Activated T-cell treated with anti-CD3 and anti-CD28 coated beads, Interleukin-2, amount 50 U/mL, for 72 hours (primary cell): ENCODE measurements at regions not wholly inside any gene's neighbourhood (a gene's known extent, or its start where the extent isn't known, plus 50 kb on each side); places are given as distances from the start of the nearest gene placed in this dataset.

Experiments used
- ATAC-seq, 2 donors: fragments of 150-1000 bp; cut with Tn5 transposase; replicated peaks in 1 of 2; 2 replicates each; pipeline ENCODE4 v1.10.0; 2021; ENCODE audit warnings: moderate library complexity in 2 of 2, mild to moderate bottlenecking in 1 of 2
- DNase-seq, 2 donors: peaks; one replicate each; pipeline ENCODE4 v3.0.0; 2021 to 2022; ENCODE audit warnings: mixed read lengths in 1 of 2
- H3K27ac Mint-ChIP-seq: one replicate; pipeline ENCODE4 v1.8.0; 2022; ENCODE audit warnings: mild to moderate bottlenecking, moderate library complexity, mixed read lengths
- H3K27me3 Mint-ChIP-seq: one replicate; pipeline ENCODE4 v1.8.0; 2022; ENCODE audit warnings: low read depth, mixed read lengths
- H3K36me3 Mint-ChIP-seq, 2 donors: one replicate each; pipeline ENCODE4 v1.8.0; 2022; ENCODE audit warnings: mixed read lengths in 2 of 2, mild to moderate bottlenecking in 1 of 2; ENCODE audit not compliant: insufficient read depth in 2 of 2
- H3K4me1 Mint-ChIP-seq: one replicate; pipeline ENCODE4 v1.8.0; 2022; ENCODE audit warnings: low read depth, mixed read lengths
- H3K4me3 Mint-ChIP-seq, 2 donors: one replicate each; pipeline ENCODE4 v1.8.0; 2022; ENCODE audit warnings: mild to moderate bottlenecking in 2 of 2, mixed read lengths in 2 of 2, moderate library complexity in 2 of 2
- H3K9me3 Mint-ChIP-seq, 2 donors: one replicate each; pipeline ENCODE4 v1.8.0; 2022; ENCODE audit warnings: mixed read lengths in 2 of 2

GRCh38 chr15:88707771-88708654 is 69.2 kb downstream of the ISG20 start:
- ATAC-seq, result no peak
- Mint-ChIP-seq H3K9me3 (no peaks in the 10 kb centered on the region), H3K4me3 (no peak overlapping the region), H3K27ac (no peak overlapping the region), H3K27me3 (peaks cover 46% of the 10 kb centered on the region), H3K4me1 (peaks cover 6% of the 10 kb centered on the region), H3K36me3 (no peaks in the 10 kb centered on the region)
- no peak for DNase-seq

- H3K9me3 Mint-ChIP-seq, result no peaks in the 10 kb centered on the region
- H3K27me3 Mint-ChIP-seq, result peaks cover 52% of the 10 kb centered on the region
- DNase-seq (no peak), ATAC-seq (no peak)
- no peak overlapping the region for H3K4me3 Mint-ChIP-seq
- no peak overlapping the region for H3K27ac Mint-ChIP-seq
- peaks cover 6% of the 10 kb centered on the region for H3K4me1 Mint-ChIP-seq
- no peaks in the 10 kb centered on the region for H3K36me3 Mint-ChIP-seq
Measured at GRCh38 chr15:88708655-88709054, 69.8 kb downstream of the ISG20 start.

- ATAC-seq, result no peak
- H3K27ac Mint-ChIP-seq, result no peak overlapping the region
- H3K4me3 Mint-ChIP-seq, result no peak overlapping the region
- H3K4me1 Mint-ChIP-seq, result peaks cover 6% of the 10 kb centered on the region
- no peaks in the 10 kb centered on the region for H3K9me3 Mint-ChIP-seq
- H3K36me3 Mint-ChIP-seq, result no peaks in the 10 kb centered on the region
- H3K27me3 Mint-ChIP-seq, result peaks cover 45% of the 10 kb centered on the region
- no peak for DNase-seq
Measured at GRCh38 chr15:88710027-88710715, 71.4 kb downstream of the ISG20 start.

- H3K27ac Mint-ChIP-seq, result no peak overlapping the region
- H3K27me3 Mint-ChIP-seq, result peaks cover 35% of the 10 kb centered on the region
- no peak overlapping the region for H3K4me3 Mint-ChIP-seq
Measured at GRCh38 chr15:88711806-88712205, 73.0 kb downstream of the ISG20 start.

GRCh38 chr15:88714782-88715372 is 76.1 kb downstream of the ISG20 start:
- Mint-ChIP-seq H3K4me1 (no peaks in the 10 kb centered on the region), H3K27me3 (peaks cover 23% of the 10 kb centered on the region), H3K36me3 (no peaks in the 10 kb centered on the region), H3K4me3 (no peak overlapping the region), H3K27ac (no peak overlapping the region), H3K9me3 (no peaks in the 10 kb centered on the region)
- no peak for DNase-seq
- ATAC-seq, result no peak

More at GRCh38 chr15:88711806-88712205, 73.0 kb downstream of the ISG20 start:
- no peaks in the 10 kb centered on the region for H3K36me3 Mint-ChIP-seq
- H3K4me1 Mint-ChIP-seq, result no peaks in the 10 kb centered on the region
- ATAC-seq (no peak), DNase-seq (no peak)
- no peaks in the 10 kb centered on the region for H3K9me3 Mint-ChIP-seq

- DNase-seq, result no peak
- Mint-ChIP-seq H3K4me3 (no peak overlapping the region), H3K27me3 (peaks cover 19% of the 10 kb centered on the region), H3K9me3 (no peaks in the 10 kb centered on the region), H3K36me3 (no peaks in the 10 kb centered on the region), H3K27ac (no peak overlapping the region), H3K4me1 (no peaks in the 10 kb centered on the region)
- no peak for ATAC-seq
Measured at GRCh38 chr15:88716543-88717381, 77.9 kb downstream of the ISG20 start.

- ATAC-seq (no peak), DNase-seq (no peak)
- Mint-ChIP-seq H3K4me3 (no peak overlapping the region), H3K36me3 (no peaks in the 10 kb centered on the region), H3K4me1 (no peaks in the 10 kb centered on the region), H3K27me3 (peaks cover 18% of the 10 kb centered on the region), H3K27ac (no peak overlapping the region), H3K9me3 (no peaks in the 10 kb centered on the region)
Measured at GRCh38 chr15:88717382-88718031, 78.7 kb downstream of the ISG20 start.

- peaks cover 19% of the 10 kb centered on the region for H3K27me3 Mint-ChIP-seq
Measured at GRCh38 chr15:88718731-88719130, 79.9 kb downstream of the ISG20 start.

GRCh38 chr15:88719654-88720053 is 80.8 kb downstream of the ISG20 start:
- Mint-ChIP-seq H3K4me3 (no peak overlapping the region), H3K4me1 (no peaks in the 10 kb centered on the region)

More at GRCh38 chr15:88718731-88719130, 79.9 kb downstream of the ISG20 start:
- H3K9me3 Mint-ChIP-seq, result no peaks in the 10 kb centered on the region
- H3K27ac Mint-ChIP-seq, result no peak overlapping the region
- DNase-seq, result no peak
- no peaks in the 10 kb centered on the region for H3K4me1 Mint-ChIP-seq
- H3K36me3 Mint-ChIP-seq, result no peaks in the 10 kb centered on the region
- H3K4me3 Mint-ChIP-seq, result no peak overlapping the region
- ATAC-seq, result no peak

GRCh38 chr15:88725305-88726210 is 77.7 kb upstream of the ACAN start:
- H3K4me1 Mint-ChIP-seq, result no peaks in the 10 kb centered on the region
- H3K9me3 Mint-ChIP-seq, result peaks cover 3% of the 10 kb centered on the region in 2 donors
- H3K27me3 Mint-ChIP-seq, result peaks cover 7% of the 10 kb centered on the region
- no peaks in the 10 kb centered on the region for H3K36me3 Mint-ChIP-seq
- no peak overlapping the region for H3K4me3 Mint-ChIP-seq
- no peak for ATAC-seq
- DNase-seq, result no peak
- H3K27ac Mint-ChIP-seq, result no peak overlapping the region

More at GRCh38 chr15:88719654-88720053, 80.8 kb downstream of the ISG20 start:
- DNase-seq (no peak), ATAC-seq (no peak)
- Mint-ChIP-seq H3K27me3 (peaks cover 14% of the 10 kb centered on the region), H3K27ac (no peak overlapping the region), H3K9me3 (no peaks in the 10 kb centered on the region), H3K36me3 (no peaks in the 10 kb centered on the region)

- ATAC-seq (no peak), DNase-seq (no peak)
- no peak overlapping the region for H3K27ac Mint-ChIP-seq
- no peaks in the 10 kb centered on the region for H3K4me1 Mint-ChIP-seq
- H3K36me3 Mint-ChIP-seq, result no peaks in the 10 kb centered on the region
- H3K4me3 Mint-ChIP-seq, result no peak overlapping the region
- peaks cover 3% of the 10 kb centered on the region in 2 donors for H3K9me3 Mint-ChIP-seq
- peaks cover 7% of the 10 kb centered on the region for H3K27me3 Mint-ChIP-seq
Measured at GRCh38 chr15:88727439-88727838, 75.8 kb upstream of the ACAN start.
